ENCODE measurements at regions not wholly inside any gene's neighbourhood (a gene's known extent, or its start where the extent isn't known, plus 50 kb on each side); places are given as distances from the start of the nearest gene placed in this dataset.

GRCh38 chr5:138697720-138698360 lies 55.4 kb upstream of the CTNNA1 start:
- H3K27me3 Mint-ChIP-seq (ENCODE audit: unreplicated experiment): peaks cover 6% of the 10 kb centered on the region
- H3K27ac Mint-ChIP-seq (ENCODE audit: unreplicated experiment): no peak overlapping the region
- H3K4me3 Mint-ChIP-seq (ENCODE audit: unreplicated experiment): no peak overlapping the region
- no peaks in the 10 kb centered on the region for H3K4me1 Mint-ChIP-seq (ENCODE audit: unreplicated experiment)
- H3K36me3 Mint-ChIP-seq (ENCODE audit: low read depth, unreplicated experiment): no peaks in the 10 kb centered on the region
- no peaks in the 10 kb centered on the region for H3K9me3 Mint-ChIP-seq (ENCODE audit: unreplicated experiment)
- no peak for DNase-seq (ENCODE audit: low spot score)
- no peak for TF ChIP-seq CTCF (IDR thresholded peaks at IDR 0.05; ENCODE audit: unreplicated experiment)

- TF ChIP-seq CTCF (IDR thresholded peaks at IDR 0.05; ENCODE audit: unreplicated experiment): no peak
- H3K4me3 Mint-ChIP-seq (ENCODE audit: unreplicated experiment): no peak overlapping the region
- DNase-seq (ENCODE audit: low spot score): no peak
- peaks cover 6% of the 10 kb centered on the region for H3K27me3 Mint-ChIP-seq (ENCODE audit: unreplicated experiment)
- H3K4me1 Mint-ChIP-seq (ENCODE audit: unreplicated experiment): no peaks in the 10 kb centered on the region
- H3K36me3 Mint-ChIP-seq (ENCODE audit: low read depth, unreplicated experiment): no peaks in the 10 kb centered on the region
- no peaks in the 10 kb centered on the region for H3K9me3 Mint-ChIP-seq (ENCODE audit: unreplicated experiment)
- H3K27ac Mint-ChIP-seq (ENCODE audit: unreplicated experiment): no peak overlapping the region
Measured at GRCh38 chr5:138696501-138696900, 56.7 kb upstream of the CTNNA1 start.

- DNase-seq (ENCODE audit: low spot score): no peak
- no peak for TF ChIP-seq CTCF (IDR thresholded peaks at IDR 0.05; ENCODE audit: unreplicated experiment)
- H3K4me3 Mint-ChIP-seq (ENCODE audit: unreplicated experiment): no peak overlapping the region
- no peaks in the 10 kb centered on the region for H3K4me1 Mint-ChIP-seq (ENCODE audit: unreplicated experiment)
- no peaks in the 10 kb centered on the region for H3K36me3 Mint-ChIP-seq (ENCODE audit: low read depth, unreplicated experiment)
- no peaks in the 10 kb centered on the region for H3K9me3 Mint-ChIP-seq (ENCODE audit: unreplicated experiment)
- no peak overlapping the region for H3K27ac Mint-ChIP-seq (ENCODE audit: unreplicated experiment)
- H3K27me3 Mint-ChIP-seq (ENCODE audit: unreplicated experiment): peaks cover 6% of the 10 kb centered on the region
Measured at GRCh38 chr5:138695781-138696180, 57.4 kb upstream of the CTNNA1 start.

GRCh38 chr5:138694146-138694545 lies 59.1 kb upstream of the CTNNA1 start:
- no peak overlapping the region for H3K4me3 Mint-ChIP-seq (ENCODE audit: unreplicated experiment)
- H3K27ac Mint-ChIP-seq (ENCODE audit: unreplicated experiment): no peak overlapping the region
- H3K27me3 Mint-ChIP-seq (ENCODE audit: unreplicated experiment): peaks cover 2% of the 10 kb centered on the region
- no peaks in the 10 kb centered on the region for H3K9me3 Mint-ChIP-seq (ENCODE audit: unreplicated experiment)
- TF ChIP-seq CTCF (IDR thresholded peaks at IDR 0.05; ENCODE audit: unreplicated experiment): no peak
- H3K4me1 Mint-ChIP-seq (ENCODE audit: unreplicated experiment): no peaks in the 10 kb centered on the region
- DNase-seq (ENCODE audit: low spot score): no peak
- no peaks in the 10 kb centered on the region for H3K36me3 Mint-ChIP-seq (ENCODE audit: low read depth, unreplicated experiment)

- Mint-ChIP-seq H3K27ac (ENCODE audit: unreplicated experiment) (no peak overlapping the region), H3K27me3 (ENCODE audit: unreplicated experiment) (no peaks in the 10 kb centered on the region), H3K4me3 (ENCODE audit: unreplicated experiment) (no peak overlapping the region), H3K36me3 (ENCODE audit: low read depth, unreplicated experiment) (no peaks in the 10 kb centered on the region), H3K9me3 (ENCODE audit: unreplicated experiment) (no peaks in the 10 kb centered on the region), H3K4me1 (ENCODE audit: unreplicated experiment) (no peaks in the 10 kb centered on the region)
- TF ChIP-seq CTCF (IDR thresholded peaks at IDR 0.05; ENCODE audit: unreplicated experiment): no peak
- no peak for DNase-seq (ENCODE audit: low spot score)
Measured at GRCh38 chr5:138692370-138692769, 60.9 kb upstream of the CTNNA1 start.

All from endothelial cell (in vitro differentiated cells).